ENCODE measurements at regions not wholly inside any gene's neighbourhood (a gene's known extent, or its start where the extent isn't known, plus 50 kb on each side); places are given as distances from the start of the nearest gene placed in this dataset.
"Not testable (repeated sequence)": the region's sequence is repeated elsewhere in the genome, so short reads cannot be mapped to it uniquely, and the experiment has no call there.

DNA sequence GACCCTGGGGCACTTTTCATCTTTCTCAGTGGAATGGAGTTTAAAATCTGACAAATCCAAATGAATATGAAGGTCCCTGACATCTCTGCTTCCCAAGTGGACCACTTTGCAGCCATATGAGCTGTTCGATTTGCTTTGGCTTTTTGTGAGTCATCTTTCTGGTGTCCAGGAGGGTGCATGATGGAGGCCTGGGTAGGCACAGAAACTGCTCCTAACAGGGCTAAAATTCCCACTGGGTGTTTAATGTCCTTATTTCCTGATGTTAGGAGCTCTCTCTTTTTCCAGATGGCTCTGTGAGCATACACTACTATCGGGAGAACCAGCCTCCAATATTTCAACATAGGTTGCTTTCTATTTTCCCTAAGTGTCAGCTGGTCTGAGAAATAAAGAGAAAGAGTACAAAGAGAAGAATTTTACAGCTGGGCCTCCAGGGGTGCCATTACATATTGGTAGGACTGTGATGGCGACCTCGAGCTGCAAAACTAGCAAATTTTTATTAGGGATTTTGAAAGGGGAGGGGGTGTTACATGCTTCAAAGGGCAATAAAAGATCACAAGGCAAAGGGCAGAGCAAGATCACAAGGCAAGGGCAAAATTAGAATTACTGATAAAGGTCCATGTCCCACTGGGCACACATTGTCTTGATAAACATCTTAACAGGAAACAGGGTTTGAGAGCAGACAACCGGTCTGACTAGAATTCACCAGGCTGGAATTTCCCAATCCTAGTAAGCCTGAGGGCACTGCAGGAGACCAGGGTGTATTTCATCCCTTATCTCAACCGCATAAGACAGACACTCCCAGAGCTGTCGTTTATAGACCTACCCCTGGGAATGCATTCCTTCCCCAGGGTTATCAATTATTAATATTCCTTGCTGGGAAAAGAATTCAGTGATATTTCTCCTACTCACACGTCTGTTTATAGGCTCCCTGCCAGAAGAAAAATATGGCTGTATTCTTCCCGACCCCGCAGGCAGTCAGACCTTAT is 236.7 kb upstream of the SGCD start:
- not testable (repeated sequence) for DNase-seq

GRCh38 chr5:156093024-156093423 is 233.9 kb upstream of the SGCD start:
- no peak for DNase-seq

DNA sequence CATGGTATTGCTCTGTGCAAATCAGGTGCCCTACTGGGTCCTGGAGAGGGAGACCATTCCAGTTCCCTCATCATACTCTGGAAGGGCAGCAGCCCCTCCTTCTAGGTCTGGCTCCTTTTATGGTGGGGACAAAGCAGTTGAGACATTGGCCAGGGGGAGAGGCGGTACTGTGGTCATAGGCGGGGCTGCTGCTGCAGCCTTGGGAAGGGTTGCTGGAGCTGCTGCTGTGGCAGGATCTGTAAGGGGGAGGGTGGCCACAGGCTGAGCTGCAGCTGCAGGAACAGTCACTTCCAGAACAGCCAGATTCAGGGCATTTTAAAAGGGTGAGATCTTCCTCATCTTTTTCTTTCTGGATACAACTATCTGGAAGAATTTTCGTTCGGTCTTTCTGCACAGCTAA is 233.0 kb upstream of the SGCD start:
- DNase-seq: no peak

DNA sequence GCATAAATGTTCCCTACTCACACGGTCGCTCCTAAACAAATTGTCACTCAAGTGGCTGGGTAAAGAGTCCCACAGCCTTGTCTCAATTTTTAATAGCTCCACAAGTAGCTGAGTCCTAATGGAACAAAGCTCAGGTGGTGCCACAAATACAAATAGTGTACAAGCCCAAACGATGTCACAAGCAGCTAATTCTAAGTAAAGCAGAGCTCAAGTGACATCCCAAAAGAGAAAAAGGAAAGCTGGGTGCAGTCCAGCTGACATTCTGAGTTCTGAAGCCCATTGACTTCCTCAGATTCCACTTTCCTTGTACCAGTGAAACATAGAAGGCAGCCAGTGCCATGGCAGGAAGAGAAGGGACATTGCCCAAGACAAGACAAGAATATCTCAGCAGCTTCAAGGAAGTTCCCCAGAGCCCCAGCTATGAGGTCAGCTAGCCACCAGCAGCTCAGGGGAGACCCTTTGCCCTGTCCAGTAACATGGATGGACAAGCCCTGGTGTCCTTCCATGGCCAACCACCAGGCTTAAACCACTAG is 231.2 kb upstream of the SGCD start:
- DNase-seq: no peak

- DNase-seq: no peak
Measured at GRCh38 chr5:156096259-156096658, 230.7 kb upstream of the SGCD start.

DNA sequence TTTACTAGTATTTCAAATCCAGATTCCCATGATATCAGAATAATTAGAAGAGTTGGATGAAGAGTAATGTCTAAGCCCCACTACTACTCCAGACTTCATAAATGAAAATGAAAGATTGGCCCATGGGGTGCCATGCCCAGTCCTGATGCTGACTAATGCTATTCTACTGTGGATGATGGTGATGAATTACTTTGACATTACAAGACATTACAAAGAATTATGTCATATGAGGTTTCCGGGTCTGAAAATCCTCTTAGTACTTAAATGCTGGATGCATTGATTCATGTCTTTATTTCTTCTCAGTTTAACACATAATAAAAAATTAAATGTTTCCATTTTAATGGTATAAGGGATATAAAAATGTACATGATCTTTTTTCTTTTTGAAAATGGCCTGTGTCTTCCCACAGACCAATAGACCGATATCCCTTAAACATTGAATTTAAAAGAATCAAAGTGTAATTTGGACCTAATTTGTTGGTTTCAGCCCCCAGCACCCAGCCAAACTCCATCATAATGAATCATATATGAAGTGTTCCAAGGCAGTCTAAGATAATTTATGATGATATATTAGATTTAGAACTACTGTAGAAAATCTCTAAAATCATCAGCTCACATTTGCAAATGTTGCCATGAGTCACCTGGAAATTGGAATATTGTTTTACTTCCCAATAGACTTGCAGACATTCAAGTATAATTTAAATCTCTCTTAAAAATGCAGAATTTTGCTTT is 223.6 kb upstream of the SGCD start:
- no peak for DNase-seq

GRCh38 chr5:156109317-156110023 is 217.5 kb upstream of the SGCD start:
- no peak for DNase-seq

GRCh38 chr5:156119692-156120091 is 207.3 kb upstream of the SGCD start:
- DNase-seq: no peak

- DNase-seq: no peak
Measured at GRCh38 chr5:156120777-156121176, 206.2 kb upstream of the SGCD start.

DNA sequence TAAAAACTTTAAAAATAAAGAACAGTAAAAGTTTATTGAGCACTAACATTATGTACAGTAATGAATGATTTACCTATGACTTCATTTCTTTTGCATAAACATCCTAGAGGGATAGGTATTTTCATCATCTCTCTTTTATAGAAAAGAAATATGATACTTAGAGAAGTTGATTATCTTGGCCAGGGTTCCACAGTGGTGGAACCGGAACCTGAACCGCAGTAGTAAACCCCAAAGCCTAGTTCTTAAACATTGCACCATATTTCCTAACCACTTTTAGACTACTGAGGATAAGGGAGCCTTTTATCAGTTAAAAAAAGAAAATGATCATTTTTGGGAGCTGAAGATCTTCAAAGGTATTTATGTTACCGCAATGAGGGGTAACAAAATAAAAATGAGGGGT is 205.7 kb upstream of the SGCD start:
- no peak for DNase-seq

GRCh38 chr5:156121882-156122281 is 205.1 kb upstream of the SGCD start:
- no peak for DNase-seq

- no peak for DNase-seq
Measured at GRCh38 chr5:156124708-156125107, 202.3 kb upstream of the SGCD start.

DNA sequence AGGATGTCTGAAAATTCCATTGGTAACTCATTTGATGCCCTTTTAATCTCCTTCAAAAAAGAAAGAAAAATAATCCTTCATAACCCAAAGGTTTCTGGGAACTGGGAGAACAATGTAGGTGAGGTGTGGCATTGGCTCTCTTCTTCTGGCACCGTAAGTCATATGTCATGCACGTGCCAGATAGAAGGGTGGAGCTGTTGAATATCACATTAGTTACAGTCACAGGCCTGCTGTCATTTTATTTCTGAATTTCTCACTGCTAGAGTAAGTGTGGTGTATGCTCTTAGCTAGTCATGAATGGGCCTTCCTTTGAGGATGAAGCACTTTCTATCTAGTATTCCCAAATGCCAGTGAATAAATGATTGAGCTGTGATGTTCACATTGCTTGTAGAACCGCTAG is 201.8 kb upstream of the SGCD start:
- no peak for DNase-seq

DNA sequence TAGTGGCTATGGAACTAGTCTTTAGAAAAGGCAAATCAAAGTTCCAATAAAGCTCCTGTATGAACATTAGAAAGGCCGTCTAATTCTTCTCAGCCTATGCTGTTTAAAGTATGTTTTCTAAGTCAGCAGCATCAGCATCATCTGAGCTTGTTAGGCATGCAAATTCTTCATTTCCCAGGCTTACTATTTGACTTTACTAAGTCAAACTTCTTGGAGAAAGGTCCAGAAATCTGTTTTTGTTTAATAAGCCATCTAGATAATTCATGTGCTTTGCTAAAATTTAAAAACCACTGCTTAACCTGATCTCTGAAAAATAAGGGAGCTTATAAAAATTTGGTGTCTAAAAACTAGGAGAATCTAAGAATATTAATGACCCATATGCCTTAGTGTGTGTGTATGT is 200.2 kb upstream of the SGCD start:
- no peak for DNase-seq

DNA sequence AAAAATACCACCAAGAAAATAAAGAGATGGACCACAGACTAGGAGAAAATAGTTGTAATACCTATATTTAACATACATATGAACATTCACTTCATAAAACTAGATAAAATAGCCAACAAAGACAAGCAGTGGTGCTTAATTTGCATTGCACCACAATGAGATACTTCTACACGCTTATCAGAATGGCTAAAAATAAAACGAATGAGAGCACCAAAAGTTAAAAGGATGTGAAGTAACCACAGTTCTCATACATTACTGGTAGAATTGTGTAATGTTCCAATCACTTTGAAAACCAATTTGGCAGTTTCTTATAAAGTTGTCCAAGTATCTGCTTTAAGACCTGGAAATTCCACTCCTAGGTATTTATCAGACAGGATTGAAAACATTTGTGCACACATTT is 198.9 kb upstream of the SGCD start:
- no peak for DNase-seq

DNA sequence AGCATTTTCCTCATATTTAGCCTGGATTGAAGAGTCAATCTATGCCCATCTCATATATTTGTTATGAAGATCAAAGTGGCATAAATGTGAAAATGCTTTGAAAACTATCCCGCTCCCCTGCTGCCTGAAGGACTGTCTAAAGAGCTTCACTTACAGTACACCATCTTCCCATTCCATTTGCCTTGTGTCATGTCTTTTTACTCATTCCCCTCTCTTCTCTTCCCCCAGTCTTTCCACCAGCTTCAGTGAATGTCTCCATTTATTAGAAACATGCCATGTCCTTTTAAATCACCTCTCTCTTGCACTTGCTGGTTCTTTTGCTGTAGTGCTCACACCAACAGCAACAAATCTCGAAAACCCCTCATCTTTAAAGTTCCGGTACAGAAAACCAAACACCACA is 192.7 kb upstream of the SGCD start:
- no peak for DNase-seq

DNA sequence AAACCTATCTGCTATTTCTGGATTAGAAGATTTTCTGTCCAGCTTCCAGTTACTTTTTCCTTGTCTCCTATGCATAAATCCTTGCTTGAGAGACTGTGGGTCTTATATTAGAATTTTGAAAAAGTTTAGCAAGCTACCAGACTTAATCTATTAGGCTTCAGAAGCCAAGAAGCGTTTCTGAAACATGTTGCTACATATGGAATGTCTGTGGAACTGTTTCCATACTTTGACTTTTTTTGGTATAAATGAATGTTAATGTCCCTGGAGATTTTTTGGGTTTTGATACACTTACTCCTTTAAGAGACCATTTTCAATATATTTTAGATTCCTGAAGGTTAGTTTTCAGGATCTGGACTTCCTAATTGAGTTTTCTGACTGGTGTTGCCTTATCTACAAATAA is 191.4 kb upstream of the SGCD start:
- no peak for DNase-seq

DNA sequence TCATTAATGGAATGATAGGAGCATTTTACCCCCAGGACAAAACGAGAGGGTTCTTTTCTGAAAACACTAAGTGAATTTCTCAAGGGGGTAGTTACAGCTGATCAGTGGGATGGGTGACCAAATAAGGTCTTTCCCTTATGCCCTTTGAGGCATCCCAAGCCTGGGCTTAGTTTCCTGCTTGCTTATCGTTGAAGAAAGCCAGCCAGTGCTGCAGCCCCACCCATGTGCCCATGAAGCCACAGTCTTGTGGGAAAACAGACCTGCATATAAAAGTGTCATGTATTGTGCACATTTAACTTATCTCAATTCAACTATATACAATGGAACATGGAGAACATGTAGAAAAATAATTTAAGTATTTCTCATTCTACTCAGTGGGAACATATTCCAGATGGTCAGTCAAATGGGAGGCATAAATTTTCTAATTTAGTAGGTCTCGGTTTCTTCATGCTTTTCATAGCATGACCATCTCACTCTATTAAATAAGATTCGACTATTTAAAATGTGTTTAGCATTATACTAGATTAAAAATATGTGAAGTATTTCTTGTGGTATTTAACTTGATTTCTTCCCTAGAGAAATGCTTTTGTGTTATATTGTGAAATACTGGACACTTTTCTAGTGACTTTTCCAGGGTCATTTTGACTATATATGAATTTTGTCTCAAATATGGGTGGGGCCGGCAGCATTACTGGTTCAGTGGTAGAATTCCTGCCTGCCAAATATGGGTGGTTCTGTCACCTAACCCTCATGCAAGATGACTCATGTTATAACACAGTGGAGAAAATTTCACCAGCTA is 189.7 kb upstream of the SGCD start:
- DNase-seq: no peak

DNA sequence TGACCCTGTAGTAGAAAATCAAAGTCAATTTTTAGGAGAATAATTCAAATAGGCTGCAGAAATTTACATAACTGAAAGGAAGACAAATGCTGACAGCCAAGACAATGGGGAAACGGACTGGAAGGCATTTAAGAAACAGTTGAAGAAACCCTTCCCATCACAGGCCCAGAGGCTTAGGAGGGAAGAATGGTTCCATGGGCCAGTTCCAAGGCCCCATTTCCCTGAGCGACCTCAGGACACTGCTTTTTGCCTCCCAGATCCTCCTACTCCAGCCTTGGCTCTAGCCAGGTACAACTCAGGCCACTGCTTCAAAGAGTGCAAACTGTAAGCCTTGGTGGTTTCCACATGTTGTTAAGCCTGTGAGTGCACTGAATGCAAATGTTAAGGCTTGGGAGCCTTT is 184.1 kb upstream of the SGCD start:
- DNase-seq: no peak

DNA sequence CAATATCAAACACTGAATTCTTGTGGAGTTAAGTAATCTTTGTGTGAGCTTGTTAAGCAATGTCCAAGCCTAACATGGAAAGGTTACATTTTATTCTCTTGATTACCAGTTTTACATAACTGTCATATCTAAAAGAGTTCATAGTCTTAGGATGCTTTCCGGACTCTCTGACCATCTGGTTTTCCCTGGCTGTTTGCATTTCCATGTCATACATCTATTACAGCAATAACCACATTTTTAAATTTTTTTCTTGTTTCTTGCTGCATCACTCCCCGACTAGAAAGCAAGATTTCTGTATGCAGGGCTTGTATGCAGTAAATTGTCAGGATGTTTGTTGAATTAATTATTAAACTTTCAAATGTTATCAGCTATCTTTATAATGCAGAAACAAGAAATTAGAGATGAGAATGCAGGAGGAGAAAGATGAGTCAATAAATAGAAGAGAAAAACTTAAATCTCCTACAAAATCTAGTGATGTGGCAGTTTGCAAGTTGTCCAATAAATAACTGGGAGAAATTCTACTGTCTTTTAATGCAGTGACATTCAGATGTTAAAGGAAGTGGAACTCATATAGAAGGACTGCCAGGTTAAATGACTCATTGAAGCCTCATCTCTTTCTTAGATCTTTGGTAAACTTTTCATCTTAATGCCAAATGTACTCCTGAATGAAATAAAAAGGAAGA is 179.6 kb upstream of the SGCD start:
- DNase-seq: no peak

DNA sequence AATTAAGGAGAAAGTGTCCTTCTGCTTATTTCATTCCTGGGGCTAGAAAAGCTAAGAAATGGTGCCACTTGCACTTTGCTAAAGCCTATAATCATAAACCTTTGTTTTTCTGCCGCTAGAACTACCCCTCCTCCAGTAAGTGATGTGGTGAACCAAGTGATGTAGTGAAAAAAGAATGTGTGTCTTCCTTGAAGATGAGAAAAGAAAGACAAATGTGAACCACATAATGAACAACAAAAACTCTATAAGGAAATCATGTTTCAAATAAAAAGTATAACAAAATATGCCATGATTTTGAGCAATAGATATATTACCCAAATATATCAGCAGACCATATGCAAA is 179.0 kb upstream of the SGCD start:
- DNase-seq: no peak

DNA sequence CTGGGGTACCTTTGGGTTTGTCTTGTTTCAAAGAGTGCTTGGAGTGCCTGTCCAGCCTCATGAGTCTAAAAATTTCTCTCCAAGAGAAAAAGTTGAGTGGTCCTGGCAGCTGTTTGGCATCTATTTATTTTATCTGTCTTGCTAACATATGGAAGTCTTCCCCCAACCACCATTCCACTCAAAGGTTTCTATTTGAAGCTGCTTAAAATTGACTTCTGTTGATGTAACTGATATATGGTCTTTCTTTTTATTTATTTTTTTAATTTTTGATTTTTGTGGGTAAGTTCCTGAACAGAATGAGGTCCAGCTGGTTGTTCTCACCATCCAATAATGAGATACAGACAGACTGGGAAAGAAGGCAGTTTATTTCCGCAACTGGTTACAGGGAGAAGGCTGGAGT is 178.7 kb upstream of the SGCD start:
- DNase-seq: no peak
